Heart left ventricle (tissue), 16 donors: ENCODE measurements at regions not wholly inside any gene's neighbourhood (a gene's known extent, or its start where the extent isn't known, plus 50 kb on each side); places are given as distances from the start of the nearest gene placed in this dataset.

Experiments used
- ATAC-seq, 4 donors: fragments of 200-7000 bp; cut with Tn5 transposase; one replicate each; pipeline ENCODE4 v1.9.1; 2020 to 2022; ENCODE audit warnings: moderate library complexity in 4 of 4, mild to moderate bottlenecking in 3 of 4, moderate number of reproducible peaks in 1 of 4
- DNase-seq, 5 donors: peaks; one replicate each; pipeline ENCODE4 v3.0.0-alpha.2; 2020
- H3K27ac ChIP-seq, 12 donors: fragments of 200-600 bp; sonication (generic) in 4 of 12; one replicate each; pipeline versions ENCODE4 v1.5.0 to v1.8.0; 2016 to 2022; ENCODE audit warnings: mild to moderate bottlenecking in 2 of 12
- H3K27me3 ChIP-seq, 9 donors: fragments of 200-600 bp; sonication (generic) in 2 of 9; one replicate each; pipeline versions ENCODE4 v1.5.1 to v1.8.0; 2016 to 2022; ENCODE audit warnings: mild to moderate bottlenecking in 3 of 9
- H3K36me3 ChIP-seq, 9 donors: fragments of 200-600 bp; sonication (generic) in 2 of 9; one replicate each; pipeline versions ENCODE4 v1.5.0 to v1.8.0; 2018 to 2022; ENCODE audit warnings: mild to moderate bottlenecking in 2 of 9
- H3K4me1 ChIP-seq, 12 donors: fragments of 200-600 bp; sonication (generic) in 4 of 12; one replicate each; pipeline versions ENCODE4 v1.5.0 to v1.8.0; 2016 to 2022; ENCODE audit warnings: mild to moderate bottlenecking in 3 of 12
- H3K4me3 ChIP-seq, 12 donors: fragments of 200-600 bp; sonication (generic) in 4 of 12; one replicate each; pipeline versions ENCODE4 v1.5.0 to v1.8.0; 2017 to 2022; ENCODE audit warnings: mild to moderate bottlenecking in 9 of 12, moderate library complexity in 4 of 12
- H3K9me3 ChIP-seq, 12 donors: fragments of 200-600 bp; sonication (generic) in 4 of 12; one replicate each; pipeline versions ENCODE4 v1.5.0 to v1.8.0; 2016 to 2022; ENCODE audit warnings: mild to moderate bottlenecking in 1 of 12
- POLR2A ChIP-seq, 2 donors: fragments of 450-650 bp; IDR thresholded peaks; one replicate each; pipeline ENCODE4 v1.6.1; 2017; ENCODE audit warnings: antibody characterized with exemption in 2 of 2, mild to moderate bottlenecking in 2 of 2, moderate library complexity in 2 of 2
- WGBS, 4 donors: extraction: QIAGEN DNeasy Blood & Tissue Kit in 2 of 4; methylation state at CpG; one replicate each; pipeline versions ENCODE4 v1.1.5 to v1.1.7; 2013 to 2018; 5-methylcytosine and 5-hydroxymethylcytosine counted together
- intact Hi-C, 10 donors: fragments of 100-400 bp; cut with DNase I; formaldehyde crosslinking; loops; one replicate each; pipeline versions ENCODE4 v1.11.1 to v1.14.2; 2022
- TF ChIP-seq, protein P1 (sequence below), 12 donors: fragments of 200-600 bp; sonication (generic) in 4 of 12; IDR thresholded peaks; one replicate each; pipeline versions ENCODE4 v1.5.0 to v1.8.0; 2018 to 2022; ENCODE audit warnings: antibody characterized with exemption in 12 of 12, mild to moderate bottlenecking in 5 of 12
- donor health status: ischemic (EF 13 %, LVEDD 7.1; RV severe dilation, severe dysfunction).
- donor health status: healthy with polysubstance abuse.
- donor health status: DM: no; HTN: yes; CAD: no.
- donor health status: DM: no; HTN: no; CAD: no.
- donor health status: ischemic (EF 25% LVEDD 6.9; RV normal size, moderate dysfunction).
- donor health status: ischemic (EF 25% LVEDD 5.7; RV mildly dilated, moderate dysfunction).
- donor health status: healthy.
- donor health status: DM: yes; HTN: yes; CAD: no.
- donor health status: ischemic (EF 35%, LVEDD 5.7; RV mildly dilated, moderate dysfunction).
- donor health status: nonischemic (EF 11% LVEDD 7.7; RV severe dilation, severe dysfunction).
- donor health status: DM: yes; HTN: yes; CAD: no.
- donor health status: PGD.
- donor health status: ischemic (EF 29% LVEDD 5.4; RV normal size, mild dysfunction).
- donor health status: nonischemic (EF 23%, LVEDD 6.1; RV moderate dilation, normal function).

- no peaks in the 10 kb centered on the region for H3K9me3 ChIP-seq
- intact Hi-C loops, result no loop called here
- no peak overlapping the region for H3K4me3 ChIP-seq
- ATAC-seq (no peak), DNase-seq (no peak)
- H3K27ac ChIP-seq, result no peak overlapping the region
- H3K27me3 ChIP-seq, result peaks cover 0 to 65% (median 1%) of the 10 kb centered on the region in 9 donors
- no peaks in the 10 kb centered on the region for H3K4me1 ChIP-seq
- TF ChIP-seq, protein P1, sequence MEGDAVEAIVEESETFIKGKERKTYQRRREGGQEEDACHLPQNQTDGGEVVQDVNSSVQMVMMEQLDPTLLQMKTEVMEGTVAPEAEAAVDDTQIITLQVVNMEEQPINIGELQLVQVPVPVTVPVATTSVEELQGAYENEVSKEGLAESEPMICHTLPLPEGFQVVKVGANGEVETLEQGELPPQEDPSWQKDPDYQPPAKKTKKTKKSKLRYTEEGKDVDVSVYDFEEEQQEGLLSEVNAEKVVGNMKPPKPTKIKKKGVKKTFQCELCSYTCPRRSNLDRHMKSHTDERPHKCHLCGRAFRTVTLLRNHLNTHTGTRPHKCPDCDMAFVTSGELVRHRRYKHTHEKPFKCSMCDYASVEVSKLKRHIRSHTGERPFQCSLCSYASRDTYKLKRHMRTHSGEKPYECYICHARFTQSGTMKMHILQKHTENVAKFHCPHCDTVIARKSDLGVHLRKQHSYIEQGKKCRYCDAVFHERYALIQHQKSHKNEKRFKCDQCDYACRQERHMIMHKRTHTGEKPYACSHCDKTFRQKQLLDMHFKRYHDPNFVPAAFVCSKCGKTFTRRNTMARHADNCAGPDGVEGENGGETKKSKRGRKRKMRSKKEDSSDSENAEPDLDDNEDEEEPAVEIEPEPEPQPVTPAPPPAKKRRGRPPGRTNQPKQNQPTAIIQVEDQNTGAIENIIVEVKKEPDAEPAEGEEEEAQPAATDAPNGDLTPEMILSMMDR (IDR thresholded peaks at IDR 0.05), result no peak
- no peak for TF ChIP-seq POLR2A (IDR thresholded peaks at IDR 0.05)
- 74 to 79% (median 76%) methylated on average over 7 of the region's 7 CpGs for WGBS, 4 donors
- H3K36me3 ChIP-seq, result no peaks in the 10 kb centered on the region
These were observed 112.2 kb upstream of the DIO3 start for GRCh38 chr14:101449114-101449513.

- WGBS, 4 donors, result 76 to 83% (median 79%) methylated on average over 3 of the region's 3 CpGs
- ATAC-seq (no peak), DNase-seq (no peak)
- intact Hi-C loops, result no loop called here
- Histone ChIP-seq H3K27ac (no peak overlapping the region), H3K4me1 (no peaks in the 10 kb centered on the region), H3K36me3 (no peaks in the 10 kb centered on the region), H3K27me3 (peaks cover 0 to 70% (median 17%) of the 10 kb centered on the region in 9 donors), H3K9me3 (no peaks in the 10 kb centered on the region), H3K4me3 (no peak overlapping the region)
- TF ChIP-seq, protein P1 (IDR thresholded peaks at IDR 0.05), result no peak
- no peak for TF ChIP-seq POLR2A (IDR thresholded peaks at IDR 0.05)
These were observed 110.1 kb upstream of the DIO3 start for GRCh38 chr14:101451166-101451565.

DNA sequence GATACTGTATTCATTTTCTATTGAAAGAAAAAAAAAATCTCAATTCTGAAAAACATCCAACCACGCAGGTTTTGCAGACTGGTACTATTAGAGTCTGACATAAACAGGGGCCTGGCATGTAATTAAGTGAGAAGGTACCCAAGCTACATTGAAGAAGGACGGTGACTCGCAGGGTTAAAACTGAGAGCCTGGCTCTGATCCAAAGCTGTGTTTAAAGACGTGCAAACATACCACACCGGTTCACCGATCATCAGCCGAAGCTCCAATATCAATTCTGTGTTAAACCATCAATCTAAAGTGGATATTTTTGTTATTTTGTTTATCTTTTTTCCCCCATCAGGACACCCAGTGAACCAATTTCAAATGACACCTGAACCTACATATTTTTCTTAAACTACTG lies 108.1 kb upstream of the DIO3 start:
- Histone ChIP-seq H3K9me3 (no peaks in the 10 kb centered on the region), H3K36me3 (no peaks in the 10 kb centered on the region), H3K27me3 (peaks cover 11 to 71% (median 35%) of the 10 kb centered on the region in 9 donors), H3K27ac (no peak overlapping the region), H3K4me1 (peaks cover 0 to 8% (median 0%) of the 10 kb centered on the region in 12 donors), H3K4me3 (no peak overlapping the region)
- no peak for ATAC-seq
- intact Hi-C loops, result no loop called here
- 71 to 77% (median 74%) methylated on average over 7 of the region's 7 CpGs for WGBS, 4 donors
- DNase-seq, result no peak
- TF ChIP-seq, protein P1 (IDR thresholded peaks at IDR 0.05), result no peak
- no peak for TF ChIP-seq POLR2A (IDR thresholded peaks at IDR 0.05)

DNA sequence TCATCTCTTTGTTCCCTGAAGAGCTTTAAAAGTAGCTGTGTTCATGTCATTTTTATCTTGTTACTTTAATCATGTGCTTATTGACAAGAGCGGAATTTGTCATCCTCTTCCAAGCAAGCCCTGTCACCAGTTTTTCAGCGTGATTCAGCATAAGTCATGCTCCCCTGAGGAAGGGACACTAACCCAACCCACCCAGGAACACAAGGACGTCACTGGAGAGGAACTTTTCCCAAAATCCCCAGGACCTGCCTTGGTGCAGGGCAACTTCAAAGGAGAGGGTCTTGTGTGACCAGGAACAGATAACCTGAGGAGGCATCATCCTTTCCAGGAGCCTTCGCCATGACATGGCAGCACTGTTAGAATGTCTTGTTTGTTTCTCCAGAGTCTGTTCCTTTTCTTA lies 107.1 kb upstream of the DIO3 start:
- no peak overlapping the region for H3K27ac ChIP-seq
- no peak for TF ChIP-seq POLR2A (IDR thresholded peaks at IDR 0.05)
- TF ChIP-seq, protein P1 (IDR thresholded peaks at IDR 0.05), result no peak
- peaks cover 0 to 18% (median 0%) of the 10 kb centered on the region in 12 donors for H3K4me1 ChIP-seq
- intact Hi-C loops, result no loop called here
- ATAC-seq (no peak), DNase-seq (no peak)
- no peaks in the 10 kb centered on the region for H3K36me3 ChIP-seq
- peaks cover 21 to 76% (median 45%) of the 10 kb centered on the region in 9 donors for H3K27me3 ChIP-seq
- 53 to 65% (median 55%) methylated on average over 4 of the region's 4 CpGs for WGBS, 4 donors
- H3K9me3 ChIP-seq, result no peaks in the 10 kb centered on the region
- H3K4me3 ChIP-seq, result no peak overlapping the region
